Stimulated activated effector memory CD8-positive, alpha-beta T cell treated with anti-CD3 and anti-CD28 coated beads, Interleukin-12 subunit alpha, Interleukin-12 subunit beta, amount 100 ng/mL, for 72 hours (primary cell): ENCODE measurements at regions not wholly inside any gene's neighbourhood (a gene's known extent, or its start where the extent isn't known, plus 50 kb on each side); places are given as distances from the start of the nearest gene placed in this dataset.

ENCODE experiments used
- ATAC-seq: fragments of 150-1000 bp; cut with Tn5 transposase; 2 replicates; pipeline ENCODE4 v1.10.0; 2021
- DNase-seq, 2 donors: peaks; one replicate each; pipeline ENCODE4 v3.0.0; 2021 to 2022; ENCODE audit warnings: low spot score in 2 of 2
- H3K27ac Mint-ChIP-seq: one replicate; pipeline ENCODE4 v1.8.0; 2022; ENCODE audit warnings: mild to moderate bottlenecking, mixed read lengths
- H3K36me3 Mint-ChIP-seq: one replicate; pipeline ENCODE4 v1.8.0; 2022; ENCODE audit warnings: mild to moderate bottlenecking, mixed read lengths
- H3K4me1 Mint-ChIP-seq: one replicate; pipeline ENCODE4 v1.8.0; 2022; ENCODE audit warnings: mixed read lengths
- H3K4me3 Mint-ChIP-seq: one replicate; pipeline ENCODE4 v1.8.0; 2022; ENCODE audit warnings: mild to moderate bottlenecking, mixed read lengths
- H3K9me3 Mint-ChIP-seq: one replicate; pipeline ENCODE4 v1.8.0; 2022; ENCODE audit warnings: mixed read lengths

DNA sequence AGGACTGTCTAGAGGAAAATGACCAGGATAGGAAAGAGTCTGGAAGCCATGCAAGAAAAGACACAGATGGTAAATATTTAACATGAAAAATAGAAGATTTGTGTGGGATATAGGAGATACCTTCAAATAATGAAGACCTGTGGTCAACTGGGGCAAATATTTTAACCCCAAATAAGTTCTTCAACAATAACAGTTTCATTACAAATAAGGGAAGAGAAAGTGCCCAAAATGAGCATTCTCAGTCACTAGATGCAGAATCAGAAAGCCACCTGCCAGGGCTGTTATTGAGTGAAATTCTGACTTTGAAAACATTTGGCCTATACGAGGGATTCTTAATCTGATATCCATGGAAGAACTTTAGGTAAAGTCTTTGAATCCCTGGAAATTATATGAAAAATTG, 231.2 kb upstream of the PLEKHG7 start:
- H3K4me1 Mint-ChIP-seq: peaks cover 18% of the 10 kb centered on the region
- no peak for DNase-seq
- no peaks in the 10 kb centered on the region for H3K36me3 Mint-ChIP-seq
- H3K9me3 Mint-ChIP-seq: no peaks in the 10 kb centered on the region
- H3K27ac Mint-ChIP-seq: no peak overlapping the region
- ATAC-seq: no peak
- no peak overlapping the region for H3K4me3 Mint-ChIP-seq

DNA sequence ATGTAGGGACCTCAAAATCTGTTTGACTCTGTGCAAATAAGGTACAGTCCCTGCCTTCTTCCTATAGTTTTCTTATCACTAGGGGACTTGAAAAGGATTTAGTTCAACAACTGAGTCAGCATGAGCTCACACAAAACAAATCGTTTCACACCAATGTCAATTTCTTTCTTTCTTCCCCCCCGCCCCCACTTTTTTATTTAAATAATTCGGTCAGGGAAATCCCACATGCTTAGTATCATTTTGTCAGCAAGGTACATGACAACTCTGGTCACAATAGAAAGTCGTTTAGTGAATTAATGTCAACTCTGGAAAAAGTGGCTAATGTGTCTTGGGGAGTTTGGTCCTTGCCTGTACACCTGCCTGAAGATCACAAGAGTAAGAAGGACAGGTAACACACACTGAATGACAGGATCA, 232.2 kb upstream of the PLEKHG7 start:
- Mint-ChIP-seq H3K4me1 (peaks cover 18% of the 10 kb centered on the region), H3K36me3 (no peaks in the 10 kb centered on the region), H3K27ac (no peak overlapping the region), H3K4me3 (peak overlapping the region; percentile 31), H3K9me3 (no peaks in the 10 kb centered on the region)
- peak; percentile 95 for ATAC-seq
- DNase-seq: no peak

DNA sequence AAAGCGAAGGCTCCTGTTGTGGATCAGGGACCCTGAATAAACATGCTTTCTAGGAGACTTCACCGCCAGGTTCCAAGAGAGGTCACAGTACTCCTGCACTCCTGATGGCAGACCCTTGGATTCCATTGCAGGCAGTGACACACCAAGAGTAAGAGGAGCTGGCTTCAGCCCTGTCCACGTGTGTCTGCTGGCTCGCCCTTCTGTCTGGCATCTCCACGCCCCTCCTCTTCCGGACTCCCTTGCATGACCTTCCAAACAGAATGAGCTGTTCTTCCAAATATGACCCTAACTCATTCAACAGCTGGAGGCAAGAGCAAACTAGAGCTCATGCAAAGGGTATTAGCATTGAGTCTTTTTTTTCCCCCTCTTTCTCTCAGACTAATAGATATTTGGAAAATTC, 233.0 kb upstream of the PLEKHG7 start:
- Mint-ChIP-seq H3K4me3 (peak overlapping the region; percentile 31), H3K36me3 (no peaks in the 10 kb centered on the region), H3K4me1 (peaks cover 18% of the 10 kb centered on the region), H3K9me3 (no peaks in the 10 kb centered on the region), H3K27ac (no peak overlapping the region)
- no peak for DNase-seq
- ATAC-seq: no peak

DNA sequence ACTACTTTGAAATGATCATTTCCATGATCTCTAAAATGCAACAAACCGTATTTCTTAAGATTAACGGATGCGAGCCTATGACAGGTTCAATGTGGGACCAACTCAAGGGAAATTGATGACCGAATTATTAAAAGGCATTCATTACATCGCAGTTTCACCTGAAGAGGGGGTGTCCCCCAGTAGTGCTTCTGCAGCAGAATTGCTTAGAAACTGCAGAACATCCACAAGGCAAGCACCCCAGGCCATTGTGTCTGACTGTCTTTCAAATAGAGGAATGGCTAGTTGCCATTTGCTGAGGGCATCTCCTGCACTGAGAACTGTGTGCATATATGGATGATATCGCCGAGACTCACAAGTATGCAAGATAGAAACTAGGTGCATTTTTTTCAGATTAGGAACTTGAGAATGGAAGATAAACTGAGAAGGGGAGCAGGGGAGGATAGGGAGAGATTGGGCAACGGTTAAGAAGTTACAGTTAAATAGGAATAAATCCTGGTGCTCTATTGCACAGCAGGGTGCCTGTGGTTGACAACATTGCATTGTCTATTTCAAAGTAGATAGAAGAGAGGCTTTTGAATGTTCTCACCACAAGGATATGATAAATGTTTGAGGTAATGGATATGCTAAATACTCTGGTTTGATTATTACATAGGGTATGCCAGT, 234.3 kb upstream of the PLEKHG7 start:
- Mint-ChIP-seq H3K4me1 (peaks cover 22% of the 10 kb centered on the region), H3K9me3 (no peaks in the 10 kb centered on the region), H3K36me3 (no peaks in the 10 kb centered on the region), H3K27ac (no peak overlapping the region), H3K4me3 (no peak overlapping the region)
- no peak for DNase-seq
- ATAC-seq: no peak

- no peak overlapping the region for H3K4me3 Mint-ChIP-seq
- H3K9me3 Mint-ChIP-seq: no peaks in the 10 kb centered on the region
- DNase-seq (no peak), ATAC-seq (no peak)
- no peak overlapping the region for H3K27ac Mint-ChIP-seq
- peaks cover 22% of the 10 kb centered on the region for H3K4me1 Mint-ChIP-seq
- no peaks in the 10 kb centered on the region for H3K36me3 Mint-ChIP-seq
These were observed 234.9 kb upstream of the PLEKHG7 start for GRCh38 chr12:92467886-92468285.

GRCh38 chr12:92466391-92467305, 236.1 kb upstream of the PLEKHG7 start:
- DNase-seq (no peak), ATAC-seq (no peak)
- H3K27ac Mint-ChIP-seq: no peak overlapping the region
- no peaks in the 10 kb centered on the region for H3K36me3 Mint-ChIP-seq
- peaks cover 27% of the 10 kb centered on the region for H3K4me1 Mint-ChIP-seq
- no peaks in the 10 kb centered on the region for H3K9me3 Mint-ChIP-seq
- H3K4me3 Mint-ChIP-seq: no peak overlapping the region

DNA sequence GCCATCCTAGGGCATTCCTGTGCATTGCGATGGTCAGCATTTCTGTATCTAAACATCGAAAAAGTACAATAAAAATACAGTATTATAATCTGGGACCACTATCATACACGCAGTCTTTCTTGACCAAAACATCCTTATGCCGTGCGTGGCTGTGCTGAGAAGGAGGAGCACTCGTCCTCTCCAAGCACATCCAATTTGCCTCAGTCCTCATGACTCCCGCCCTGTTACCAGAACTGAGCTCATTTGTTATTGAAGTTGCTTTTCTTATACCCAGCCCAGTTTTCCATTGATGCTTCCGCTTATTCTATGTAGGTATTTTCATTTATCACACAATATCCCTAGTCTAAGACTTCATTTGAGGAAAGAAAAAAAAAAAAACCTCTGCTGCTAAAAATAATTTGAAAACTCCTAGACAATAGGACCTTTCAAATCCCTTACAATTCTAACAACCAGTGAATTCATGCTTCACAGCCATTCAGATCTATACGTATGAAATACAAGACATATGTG, 236.9 kb upstream of the PLEKHG7 start:
- H3K9me3 Mint-ChIP-seq: no peaks in the 10 kb centered on the region
- no peaks in the 10 kb centered on the region for H3K36me3 Mint-ChIP-seq
- peaks cover 29% of the 10 kb centered on the region for H3K4me1 Mint-ChIP-seq
- H3K27ac Mint-ChIP-seq: no peak overlapping the region
- DNase-seq (no peak), ATAC-seq (no peak)
- H3K4me3 Mint-ChIP-seq: no peak overlapping the region

GRCh38 chr12:92464911-92465310, 237.9 kb upstream of the PLEKHG7 start:
- Mint-ChIP-seq H3K36me3 (no peaks in the 10 kb centered on the region), H3K4me3 (no peak overlapping the region), H3K9me3 (no peaks in the 10 kb centered on the region), H3K4me1 (peaks cover 20% of the 10 kb centered on the region), H3K27ac (no peak overlapping the region)
- ATAC-seq: no peak
- no peak for DNase-seq

DNA sequence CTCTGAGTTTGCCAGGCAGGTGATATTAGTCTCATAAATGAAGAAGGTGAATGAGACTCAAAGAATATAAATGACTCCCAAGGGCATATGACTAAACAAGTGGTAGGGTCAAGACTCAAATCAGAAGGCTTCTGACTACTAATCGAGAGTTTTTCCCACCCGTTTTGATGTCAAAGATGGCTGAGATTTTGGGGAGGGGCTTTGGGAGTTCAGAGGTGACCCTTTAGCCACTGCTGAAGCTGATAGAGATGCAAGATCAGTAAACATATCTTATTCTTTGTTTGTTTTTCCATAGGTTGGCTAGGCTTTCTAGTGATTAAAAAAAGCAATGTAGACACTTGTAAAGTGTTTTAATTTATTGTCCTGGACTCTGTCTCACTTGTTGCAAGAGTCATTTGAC, 239.6 kb upstream of the PLEKHG7 start:
- peaks cover 15% of the 10 kb centered on the region for H3K4me1 Mint-ChIP-seq
- H3K9me3 Mint-ChIP-seq: no peaks in the 10 kb centered on the region
- ATAC-seq (no peak), DNase-seq (no peak)
- H3K4me3 Mint-ChIP-seq: no peak overlapping the region
- no peak overlapping the region for H3K27ac Mint-ChIP-seq
- H3K36me3 Mint-ChIP-seq: no peaks in the 10 kb centered on the region

GRCh38 chr12:92462527-92462926, 240.3 kb upstream of the PLEKHG7 start:
- no peak overlapping the region for H3K4me3 Mint-ChIP-seq
- no peak for DNase-seq
- no peaks in the 10 kb centered on the region for H3K36me3 Mint-ChIP-seq
- H3K4me1 Mint-ChIP-seq: peaks cover 18% of the 10 kb centered on the region
- no peak overlapping the region for H3K27ac Mint-ChIP-seq
- H3K9me3 Mint-ChIP-seq: no peaks in the 10 kb centered on the region
- ATAC-seq: no peak

DNA sequence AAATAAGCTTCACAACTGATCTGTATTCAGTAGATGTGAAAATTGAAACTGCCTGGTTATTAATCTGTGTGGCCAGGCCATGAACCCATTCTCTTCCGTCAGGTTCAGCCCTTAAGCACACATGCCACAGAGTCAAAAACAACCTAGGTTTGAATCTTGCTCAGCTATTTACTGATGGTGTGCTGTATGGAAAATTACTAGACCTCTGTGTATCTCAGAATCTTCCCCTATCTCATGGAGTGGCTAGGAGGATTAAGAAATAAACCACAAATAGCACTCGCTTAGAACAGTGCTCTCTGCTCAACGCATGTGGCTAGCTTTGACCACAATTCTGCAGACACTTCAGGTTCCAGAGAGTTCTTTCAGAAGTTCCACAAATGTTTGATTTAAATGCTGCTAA, 240.7 kb upstream of the PLEKHG7 start:
- peak; percentile 88 for ATAC-seq
- Mint-ChIP-seq H3K4me3 (no peak overlapping the region), H3K9me3 (no peaks in the 10 kb centered on the region), H3K36me3 (no peaks in the 10 kb centered on the region), H3K27ac (peak overlapping the region; percentile 76), H3K4me1 (peaks cover 19% of the 10 kb centered on the region)
- no peak for DNase-seq

GRCh38 chr12:92459850-92460249, 242.9 kb upstream of the PLEKHG7 start:
- Mint-ChIP-seq H3K4me1 (peaks cover 27% of the 10 kb centered on the region), H3K27ac (no peak overlapping the region)

DNA sequence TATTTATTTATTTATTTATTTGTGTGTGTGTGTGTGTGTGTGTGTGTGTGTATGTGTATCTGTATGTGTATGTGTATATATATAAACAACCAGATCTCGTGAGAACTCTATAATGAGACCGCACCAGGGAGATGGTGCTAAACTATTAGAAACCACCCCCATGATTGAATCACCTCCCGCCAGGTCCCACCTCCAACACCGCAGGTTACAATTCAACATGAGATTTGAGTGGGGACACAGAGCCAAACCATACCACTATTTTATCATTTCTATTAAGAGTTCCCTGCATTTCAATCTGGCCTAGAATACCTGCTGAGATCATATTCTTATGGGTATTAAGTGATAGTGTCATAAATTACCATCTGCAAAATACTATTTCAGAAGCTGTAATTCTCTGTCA, 243.8 kb upstream of the PLEKHG7 start:
- H3K4me3 Mint-ChIP-seq: no peak overlapping the region
- H3K9me3 Mint-ChIP-seq: peaks cover 7% of the 10 kb centered on the region
- ATAC-seq (no peak), DNase-seq (no peak)
- no peaks in the 10 kb centered on the region for H3K36me3 Mint-ChIP-seq
- H3K4me1 Mint-ChIP-seq: peaks cover 27% of the 10 kb centered on the region
- no peak overlapping the region for H3K27ac Mint-ChIP-seq

More at GRCh38 chr12:92459850-92460249, 242.9 kb upstream of the PLEKHG7 start:
- Mint-ChIP-seq H3K36me3 (no peaks in the 10 kb centered on the region), H3K9me3 (peaks cover 7% of the 10 kb centered on the region), H3K4me3 (no peak overlapping the region)
- no peak for DNase-seq
- ATAC-seq: no peak

DNA sequence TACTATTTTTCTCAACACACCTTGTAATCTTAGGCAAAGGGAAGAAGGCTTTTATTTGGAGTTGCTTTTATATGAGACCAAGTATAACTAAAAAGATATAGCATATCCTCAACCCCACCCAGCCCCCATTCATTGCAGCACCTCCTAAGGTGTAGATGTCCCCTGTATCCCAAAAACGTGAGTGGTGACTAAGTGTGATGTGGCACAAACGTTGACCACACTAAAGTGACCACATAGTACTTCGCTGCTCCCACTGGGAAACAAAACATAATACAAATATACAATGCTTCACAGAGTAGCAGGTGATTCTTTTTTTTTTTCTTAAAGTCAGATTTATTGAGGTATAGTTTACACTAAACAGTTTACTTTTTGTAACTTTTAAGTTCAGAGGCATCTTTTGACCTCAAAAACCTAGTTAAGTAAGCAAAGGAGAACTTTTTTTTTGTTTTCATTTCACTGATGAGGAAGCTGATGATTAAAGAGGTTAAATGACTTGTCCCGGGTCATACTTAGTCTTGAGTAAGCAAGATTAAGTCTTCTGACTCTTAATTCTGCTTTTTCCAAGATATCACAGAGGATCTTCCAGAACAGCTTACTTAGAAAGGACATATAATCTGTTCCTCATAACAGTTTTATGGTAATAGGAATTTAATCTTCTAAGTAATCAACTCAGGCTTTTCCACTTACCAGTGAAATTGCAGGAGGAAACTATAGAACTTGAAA, 245.2 kb upstream of the PLEKHG7 start:
- H3K9me3 Mint-ChIP-seq: peaks cover 7% of the 10 kb centered on the region
- no peak for ATAC-seq
- no peak overlapping the region for H3K27ac Mint-ChIP-seq
- DNase-seq: no peak
- no peaks in the 10 kb centered on the region for H3K36me3 Mint-ChIP-seq
- no peak overlapping the region for H3K4me3 Mint-ChIP-seq
- H3K4me1 Mint-ChIP-seq: peaks cover 22% of the 10 kb centered on the region

DNA sequence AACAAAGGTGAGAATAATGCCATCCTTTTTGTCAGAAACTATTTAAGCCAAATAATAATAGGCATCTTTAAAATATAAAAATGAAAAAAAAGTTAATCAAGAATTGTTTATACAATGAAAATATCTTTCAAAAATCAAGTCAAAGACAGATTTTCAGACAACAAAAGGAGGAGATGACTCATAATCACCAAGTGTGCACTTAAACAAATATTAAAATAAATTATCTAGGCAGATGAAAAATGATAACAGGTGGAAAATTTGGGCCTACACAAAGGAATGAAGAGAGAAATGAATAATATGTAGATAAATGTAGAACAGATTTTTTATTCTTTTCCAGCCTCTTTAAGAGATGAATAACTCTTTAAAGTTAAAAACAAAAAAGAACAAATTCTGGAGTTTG, 250.0 kb upstream of the PLEKHG7 start:
- DNase-seq (no peak), ATAC-seq (no peak)
- Mint-ChIP-seq H3K9me3 (peaks cover 15% of the 10 kb centered on the region), H3K36me3 (no peaks in the 10 kb centered on the region), H3K4me1 (peaks cover 9% of the 10 kb centered on the region), H3K4me3 (no peak overlapping the region), H3K27ac (no peak overlapping the region)
